ENCODE measurements at regions not wholly inside any gene's neighbourhood (a gene's known extent, or its start where the extent isn't known, plus 50 kb on each side); places are given as distances from the start of the nearest gene placed in this dataset.

DNA sequence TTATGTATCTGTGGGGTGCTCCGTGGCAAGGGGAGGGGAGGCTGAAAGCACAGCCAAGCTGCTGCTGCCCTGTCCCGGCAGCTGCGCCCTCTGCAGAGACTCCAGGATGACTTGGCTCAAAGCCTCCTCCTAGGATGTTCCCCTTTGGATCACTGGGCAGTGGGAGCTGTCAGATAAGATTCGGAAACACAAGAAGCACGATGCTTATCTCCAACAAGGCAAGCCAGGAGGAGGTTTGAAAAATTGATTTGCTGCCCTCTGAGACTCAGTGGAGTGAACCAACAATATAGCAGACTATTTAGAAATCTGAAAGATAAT lies 776.4 kb downstream of the C6orf118 start:
- no peaks in the 10 kb centered on the region for H3K36me3 Mint-ChIP-seq (ENCODE audit: insufficient read depth, unreplicated experiment)
- no peak overlapping the region for H3K27ac Mint-ChIP-seq (ENCODE audit: unreplicated experiment)
- no peaks in the 10 kb centered on the region for H3K27me3 Mint-ChIP-seq (ENCODE audit: unreplicated experiment)
- intact Hi-C loops (cut with micrococcal nuclease; ENCODE audit: unreplicated experiment) = no loop called here
- no peak for DNase-seq
- H3K9me3 Mint-ChIP-seq (ENCODE audit: low read depth, unreplicated experiment) = no peaks in the 10 kb centered on the region
- BruUV-seq (replicated peaks) = no TSS peak
- TF ChIP-seq, protein P1, sequence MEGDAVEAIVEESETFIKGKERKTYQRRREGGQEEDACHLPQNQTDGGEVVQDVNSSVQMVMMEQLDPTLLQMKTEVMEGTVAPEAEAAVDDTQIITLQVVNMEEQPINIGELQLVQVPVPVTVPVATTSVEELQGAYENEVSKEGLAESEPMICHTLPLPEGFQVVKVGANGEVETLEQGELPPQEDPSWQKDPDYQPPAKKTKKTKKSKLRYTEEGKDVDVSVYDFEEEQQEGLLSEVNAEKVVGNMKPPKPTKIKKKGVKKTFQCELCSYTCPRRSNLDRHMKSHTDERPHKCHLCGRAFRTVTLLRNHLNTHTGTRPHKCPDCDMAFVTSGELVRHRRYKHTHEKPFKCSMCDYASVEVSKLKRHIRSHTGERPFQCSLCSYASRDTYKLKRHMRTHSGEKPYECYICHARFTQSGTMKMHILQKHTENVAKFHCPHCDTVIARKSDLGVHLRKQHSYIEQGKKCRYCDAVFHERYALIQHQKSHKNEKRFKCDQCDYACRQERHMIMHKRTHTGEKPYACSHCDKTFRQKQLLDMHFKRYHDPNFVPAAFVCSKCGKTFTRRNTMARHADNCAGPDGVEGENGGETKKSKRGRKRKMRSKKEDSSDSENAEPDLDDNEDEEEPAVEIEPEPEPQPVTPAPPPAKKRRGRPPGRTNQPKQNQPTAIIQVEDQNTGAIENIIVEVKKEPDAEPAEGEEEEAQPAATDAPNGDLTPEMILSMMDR (IDR thresholded peaks at IDR 0.05; ENCODE audit: unreplicated experiment) = no peak
- CTCF ChIA-PET = no interaction called here
- no peak overlapping the region for H3K4me3 Mint-ChIP-seq (ENCODE audit: low read depth, unreplicated experiment)
- H3K4me1 Mint-ChIP-seq (ENCODE audit: low read depth, unreplicated experiment) = no peaks in the 10 kb centered on the region

DNA sequence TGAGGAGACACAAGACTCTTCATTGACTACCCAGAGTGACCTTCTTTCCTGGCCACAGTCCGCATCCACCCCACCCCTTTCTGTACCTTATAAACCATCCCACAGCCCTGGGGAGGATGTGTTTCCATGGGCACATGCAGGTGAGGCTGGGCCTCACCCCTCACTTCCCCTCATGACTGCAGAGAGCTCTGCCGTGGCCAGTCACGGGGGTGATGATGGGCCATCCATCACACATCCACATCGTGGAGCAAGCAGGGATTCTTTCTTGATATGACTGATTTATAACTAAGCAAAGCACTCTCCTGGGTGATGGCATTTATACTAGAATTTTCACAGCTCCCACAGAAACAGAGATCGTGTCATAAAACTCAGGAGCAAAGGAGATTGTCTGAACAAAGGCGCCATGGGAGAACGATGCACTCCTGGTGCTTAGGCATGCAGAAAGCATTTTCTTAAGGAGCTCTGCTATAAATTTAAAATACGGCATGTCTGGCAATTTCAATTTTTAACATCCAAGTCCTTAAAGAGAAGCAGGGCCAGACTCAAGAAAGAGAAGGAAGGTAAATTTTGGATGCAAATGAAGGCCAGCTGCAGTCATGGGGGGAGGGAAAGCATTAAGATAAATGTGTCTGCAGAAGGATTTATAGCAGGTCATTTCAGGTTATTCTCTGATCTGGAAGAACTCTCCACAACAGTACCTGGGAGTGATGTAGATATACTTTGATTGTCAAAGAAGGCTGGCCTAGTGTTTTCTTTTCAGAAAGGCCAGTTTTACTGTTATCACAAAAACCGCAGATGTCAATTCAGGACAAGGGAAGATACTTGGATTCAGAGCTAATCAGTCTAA lies 777.0 kb downstream of the C6orf118 start:
- H3K4me3 Mint-ChIP-seq (ENCODE audit: low read depth, unreplicated experiment) = no peak overlapping the region
- no peak overlapping the region for H3K27ac Mint-ChIP-seq (ENCODE audit: unreplicated experiment)
- no TSS peak for BruUV-seq (replicated peaks)
- CTCF ChIA-PET = no interaction called here
- no peaks in the 10 kb centered on the region for H3K36me3 Mint-ChIP-seq (ENCODE audit: insufficient read depth, unreplicated experiment)
- intact Hi-C loops (cut with micrococcal nuclease; ENCODE audit: unreplicated experiment) = no loop called here
- H3K4me1 Mint-ChIP-seq (ENCODE audit: low read depth, unreplicated experiment) = no peaks in the 10 kb centered on the region
- no peaks in the 10 kb centered on the region for H3K9me3 Mint-ChIP-seq (ENCODE audit: low read depth, unreplicated experiment)
- H3K27me3 Mint-ChIP-seq (ENCODE audit: unreplicated experiment) = no peaks in the 10 kb centered on the region
- TF ChIP-seq, protein P1 (IDR thresholded peaks at IDR 0.05; ENCODE audit: unreplicated experiment) = no peak
- DNase-seq = no peak

GRCh38 chr6:164531736-164532135 lies 777.7 kb downstream of the C6orf118 start:
- TF ChIP-seq, protein P1 (IDR thresholded peaks at IDR 0.05; ENCODE audit: unreplicated experiment) = no peak
- no TSS peak for BruUV-seq (replicated peaks)
- CTCF ChIA-PET = no interaction called here
- no peaks in the 10 kb centered on the region for H3K9me3 Mint-ChIP-seq (ENCODE audit: low read depth, unreplicated experiment)
- no peak overlapping the region for H3K4me3 Mint-ChIP-seq (ENCODE audit: low read depth, unreplicated experiment)
- no peaks in the 10 kb centered on the region for H3K36me3 Mint-ChIP-seq (ENCODE audit: insufficient read depth, unreplicated experiment)
- intact Hi-C loops (cut with micrococcal nuclease; ENCODE audit: unreplicated experiment) = no loop called here
- no peaks in the 10 kb centered on the region for H3K4me1 Mint-ChIP-seq (ENCODE audit: low read depth, unreplicated experiment)
- no peak overlapping the region for H3K27ac Mint-ChIP-seq (ENCODE audit: unreplicated experiment)
- no peaks in the 10 kb centered on the region for H3K27me3 Mint-ChIP-seq (ENCODE audit: unreplicated experiment)
- no peak for DNase-seq

DNA sequence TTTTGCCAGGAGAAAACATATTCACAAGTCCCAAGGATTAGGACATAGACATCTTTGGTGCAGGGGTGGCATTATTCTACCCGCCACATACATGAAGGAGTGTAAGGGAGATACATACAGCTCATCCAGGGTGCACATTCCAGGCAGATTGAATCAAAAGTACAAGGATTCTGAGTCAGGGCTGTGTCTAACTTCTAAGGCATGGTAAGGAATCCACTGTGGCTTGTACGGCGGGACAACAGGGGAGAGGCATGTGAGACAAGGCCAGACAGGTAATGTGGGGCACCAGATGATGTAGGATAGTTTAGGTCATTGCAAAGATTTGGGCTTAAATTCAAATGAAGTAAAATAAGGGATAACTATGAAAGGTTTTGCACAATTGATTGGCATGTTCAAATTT lies 780.9 kb downstream of the C6orf118 start:
- CTCF ChIA-PET = no interaction called here
- Mint-ChIP-seq H3K9me3 (ENCODE audit: low read depth, unreplicated experiment) (peaks cover 2% of the 10 kb centered on the region), H3K27ac (ENCODE audit: unreplicated experiment) (no peak overlapping the region), H3K4me3 (ENCODE audit: low read depth, unreplicated experiment) (no peak overlapping the region), H3K36me3 (ENCODE audit: insufficient read depth, unreplicated experiment) (no peaks in the 10 kb centered on the region), H3K4me1 (ENCODE audit: low read depth, unreplicated experiment) (no peaks in the 10 kb centered on the region), H3K27me3 (ENCODE audit: unreplicated experiment) (no peaks in the 10 kb centered on the region)
- BruUV-seq (replicated peaks) = no TSS peak
- intact Hi-C loops (cut with micrococcal nuclease; ENCODE audit: unreplicated experiment) = no loop called here
- no peak for DNase-seq
- TF ChIP-seq, protein P1 (IDR thresholded peaks at IDR 0.05; ENCODE audit: unreplicated experiment) = no peak
